ENCODE measurements at regions not wholly inside any gene's neighbourhood (a gene's known extent, or its start where the extent isn't known, plus 50 kb on each side); places are given as distances from the start of the nearest gene placed in this dataset.

DNA sequence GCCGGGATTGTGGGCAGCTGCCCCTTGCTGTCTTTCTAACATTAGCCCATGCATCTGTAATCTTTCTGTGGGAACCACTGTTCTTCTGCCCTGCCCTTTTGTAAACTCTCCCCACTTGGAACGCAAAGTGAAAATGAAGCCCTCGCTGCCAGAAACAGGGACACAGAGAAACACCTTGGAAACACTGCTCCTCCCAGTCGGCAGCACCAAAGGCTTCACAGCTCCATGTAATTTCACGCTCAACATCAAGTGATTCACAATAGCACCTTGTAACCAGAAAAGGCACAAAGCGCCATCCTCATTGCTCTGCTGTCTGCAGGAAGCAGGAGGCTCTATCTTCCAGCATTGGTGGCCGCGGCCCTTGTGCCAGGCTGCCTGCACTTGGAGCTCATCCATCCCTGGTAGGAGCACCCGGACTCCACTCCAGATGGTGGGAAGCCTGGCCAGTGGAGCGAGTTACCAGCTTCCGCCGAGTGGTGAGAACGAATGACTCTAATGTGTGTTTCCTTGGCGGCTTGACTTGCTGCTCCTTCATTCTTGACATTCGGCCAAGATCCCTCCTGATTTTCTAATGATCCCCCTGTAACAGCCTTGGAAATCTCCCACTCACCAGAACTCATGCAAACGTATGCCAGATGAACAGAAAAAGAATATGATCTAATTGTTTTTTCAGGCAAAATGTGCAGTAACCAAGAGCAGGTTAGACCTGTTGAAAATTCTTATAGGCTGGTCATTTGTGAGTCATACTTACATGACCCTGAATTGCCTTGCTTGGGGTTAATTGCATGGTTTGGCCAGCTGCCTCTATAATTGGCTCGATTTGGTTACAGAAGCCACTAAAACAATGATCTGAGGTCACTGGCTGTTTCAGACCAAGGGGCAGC, 169.1 kb upstream of the CDYL start:
- TF ChIP-seq POLR2AphosphoS5 (IDR thresholded peaks at IDR 0.05) (no peak), POLR2A (IDR thresholded peaks at IDR 0.05) (no peak)
- TF ChIP-seq, protein P1, sequence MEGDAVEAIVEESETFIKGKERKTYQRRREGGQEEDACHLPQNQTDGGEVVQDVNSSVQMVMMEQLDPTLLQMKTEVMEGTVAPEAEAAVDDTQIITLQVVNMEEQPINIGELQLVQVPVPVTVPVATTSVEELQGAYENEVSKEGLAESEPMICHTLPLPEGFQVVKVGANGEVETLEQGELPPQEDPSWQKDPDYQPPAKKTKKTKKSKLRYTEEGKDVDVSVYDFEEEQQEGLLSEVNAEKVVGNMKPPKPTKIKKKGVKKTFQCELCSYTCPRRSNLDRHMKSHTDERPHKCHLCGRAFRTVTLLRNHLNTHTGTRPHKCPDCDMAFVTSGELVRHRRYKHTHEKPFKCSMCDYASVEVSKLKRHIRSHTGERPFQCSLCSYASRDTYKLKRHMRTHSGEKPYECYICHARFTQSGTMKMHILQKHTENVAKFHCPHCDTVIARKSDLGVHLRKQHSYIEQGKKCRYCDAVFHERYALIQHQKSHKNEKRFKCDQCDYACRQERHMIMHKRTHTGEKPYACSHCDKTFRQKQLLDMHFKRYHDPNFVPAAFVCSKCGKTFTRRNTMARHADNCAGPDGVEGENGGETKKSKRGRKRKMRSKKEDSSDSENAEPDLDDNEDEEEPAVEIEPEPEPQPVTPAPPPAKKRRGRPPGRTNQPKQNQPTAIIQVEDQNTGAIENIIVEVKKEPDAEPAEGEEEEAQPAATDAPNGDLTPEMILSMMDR (IDR thresholded peaks at IDR 0.05 in 8 of 11, conservative IDR thresholded peaks at IDR 0.05 in 3 of 11), result no peak
- Histone ChIP-seq H3K9me3 (no peaks in the 10 kb centered on the region), H3K27ac (peak overlapping the region in 2 of 8 donors; percentile 11 to 35), H3K27me3 (replicated peaks in 1 of 7) (peaks cover 0 to 5% (median 0%) of the 10 kb centered on the region in 7 donors), H3K4me3 (peak overlapping the region in 1 of 8 donors; percentile 22), H3K4me1 (peaks cover 0 to 34% (median 5%) of the 10 kb centered on the region in 6 donors), H3K36me3 (no peaks in the 10 kb centered on the region)
- DNase-seq, result no peak
- intact Hi-C loops (cut with DNase I; ENCODE audit: low total_unique reads), result no loop called here
- 69 to 85% (median 72%) methylated on average over 17 of the region's 17 CpGs for WGBS, 5 donors

- no peak overlapping the region for H3K4me3 ChIP-seq
Observed at GRCh38 chr6:4606016-4606415, 170.2 kb upstream of the CDYL start.

GRCh38 chr6:4603856-4604369, 172.3 kb upstream of the CDYL start:
- DNase-seq, result no peak
- TF ChIP-seq POLR2A (IDR thresholded peaks at IDR 0.05), result no peak
- no peak for TF ChIP-seq POLR2AphosphoS5 (IDR thresholded peaks at IDR 0.05)
- TF ChIP-seq, protein P1 (IDR thresholded peaks at IDR 0.05 in 8 of 11, conservative IDR thresholded peaks at IDR 0.05 in 3 of 11), result no peak
- Histone ChIP-seq H3K27me3 (replicated peaks in 1 of 7) (peaks cover 0 to 5% (median 0%) of the 10 kb centered on the region in 7 donors), H3K4me1 (peaks cover 0 to 22% (median 5%) of the 10 kb centered on the region in 6 donors), H3K27ac (no peak overlapping the region), H3K36me3 (no peaks in the 10 kb centered on the region), H3K9me3 (no peaks in the 10 kb centered on the region), H3K4me3 (no peak overlapping the region)
- intact Hi-C loops (cut with DNase I; ENCODE audit: low total_unique reads), result no loop called here
- WGBS, 5 donors, result 0 to 84% (median 75%) methylated on average over 1 of the region's 1 CpG

More at GRCh38 chr6:4606016-4606415, 170.2 kb upstream of the CDYL start:
- Histone ChIP-seq H3K9me3 (no peaks in the 10 kb centered on the region), H3K27ac (no peak overlapping the region), H3K36me3 (no peaks in the 10 kb centered on the region), H3K4me1 (peaks cover 0 to 34% (median 5%) of the 10 kb centered on the region in 6 donors), H3K27me3 (replicated peaks in 1 of 7) (peaks cover 0 to 5% (median 0%) of the 10 kb centered on the region in 7 donors)
- no peak for DNase-seq
- TF ChIP-seq POLR2AphosphoS5 (IDR thresholded peaks at IDR 0.05) (no peak), POLR2A (IDR thresholded peaks at IDR 0.05) (no peak)
- TF ChIP-seq, protein P1 (IDR thresholded peaks at IDR 0.05 in 8 of 11, conservative IDR thresholded peaks at IDR 0.05 in 3 of 11), result no peak
- intact Hi-C loops (cut with DNase I; ENCODE audit: low total_unique reads), result no loop called here
- WGBS, 5 donors, result 88 to 96% (median 91%) methylated on average over 7 of the region's 7 CpGs

DNA sequence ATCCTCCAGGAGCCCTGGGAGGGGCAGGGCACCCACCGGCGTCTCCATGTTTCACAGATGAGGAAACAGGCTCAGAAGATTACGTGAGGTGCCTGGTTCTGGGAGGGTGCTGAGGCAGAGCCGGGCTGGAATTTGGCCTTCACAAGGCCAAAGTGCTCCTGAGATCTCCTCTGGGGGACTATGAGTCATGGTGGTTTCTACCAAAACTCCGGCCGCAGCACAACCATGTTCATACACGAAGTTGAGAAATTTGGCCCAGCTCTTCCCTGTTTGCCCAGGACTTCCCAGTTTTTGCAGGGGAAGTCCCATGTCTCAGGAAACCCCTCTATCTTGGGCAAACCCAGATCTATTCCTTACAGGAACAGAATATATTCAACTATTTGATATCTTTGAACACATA, 172.9 kb upstream of the CDYL start:
- 54 to 85% (median 63%) methylated on average over 7 of the region's 7 CpGs for WGBS, 5 donors
- H3K27me3 ChIP-seq (replicated peaks in 1 of 7), result no peaks in the 10 kb centered on the region
- no peak for DNase-seq
- no peak overlapping the region for H3K4me3 ChIP-seq
- no peaks in the 10 kb centered on the region for H3K36me3 ChIP-seq
- H3K9me3 ChIP-seq, result no peaks in the 10 kb centered on the region
- TF ChIP-seq POLR2A (IDR thresholded peaks at IDR 0.05) (no peak), POLR2AphosphoS5 (IDR thresholded peaks at IDR 0.05) (no peak)
- TF ChIP-seq, protein P1 (IDR thresholded peaks at IDR 0.05 in 8 of 11, conservative IDR thresholded peaks at IDR 0.05 in 3 of 11), result no peak
- H3K27ac ChIP-seq, result no peak overlapping the region
- intact Hi-C loops (cut with DNase I; ENCODE audit: low total_unique reads), result no loop called here
- peaks cover 0 to 16% (median 3%) of the 10 kb centered on the region in 6 donors for H3K4me1 ChIP-seq

Data from spleen (tissue), 11 donors.